HEK293 (cell line): ENCODE measurements at regions not wholly inside any gene's neighbourhood (a gene's known extent, or its start where the extent isn't known, plus 50 kb on each side); places are given as distances from the start of the nearest gene placed in this dataset.

ENCODE experiments used
- CTCF ChIA-PET: fragments of 350-600 bp; formaldehyde crosslinking; extraction: SDS; loops from one replicate; lab custom pipeline; 2021; ENCODE audit warnings: antibody characterized with exemption; lab: Yijun Ruan, JAX
- POLR2A ChIA-PET: fragments of 300-600 bp; formaldehyde crosslinking; extraction: SDS; loops from one replicate; lab custom pipeline; 2020; ENCODE audit warnings: antibody characterized with exemption, inconsistent platforms; lab: Yijun Ruan, JAX
- H3K27ac ChIP-seq: fragments of 200-500 bp; sonication (Bioruptor generic); 2 replicates; pipeline ENCODE4 v1.5.1; 2014; ENCODE audit warnings: low read depth, low read length, control low read depth, inconsistent platforms; ENCODE audit errors: extremely low read depth
- H3K36me3 ChIP-seq, 2 experiments: fragments of 200-500 bp in 1 of 2; sonication (Bioruptor generic) in 1 of 2; 1 replicate in 1 of 2; 2 replicates in 1 of 2; pipeline ENCODE4 v1.5.1; 2014 to 2017; ENCODE audit warnings: inconsistent platforms in 2 of 2, low read length in 2 of 2; ENCODE audit not compliant: control insufficient read depth in 2 of 2, insufficient read depth in 1 of 2
- H3K4me1 ChIP-seq: fragments of 200-500 bp; sonication (Bioruptor generic); 2 replicates; pipeline ENCODE4 v1.5.1; 2014; ENCODE audit warnings: mild to moderate bottlenecking, low read length, inconsistent platforms; ENCODE audit not compliant: control insufficient read depth, insufficient read depth
- H3K4me3 ChIP-seq: 2 replicates; pipeline ENCODE4 v1.5.1; 2011; ENCODE audit warnings: low read depth, mild to moderate bottlenecking, control low read depth, low read length, moderate library complexity
- H3K9me3 ChIP-seq: fragments of 200-500 bp; sonication (Bioruptor generic); 2 replicates; pipeline ENCODE4 v1.5.1; 2014; ENCODE audit warnings: low read depth, low read length, inconsistent platforms; ENCODE audit not compliant: control insufficient read depth, insufficient read depth
- BCL6B ChIP-seq: fragments of 450-650 bp; formaldehyde crosslinking; IDR thresholded peaks from 2 replicates; pipeline ENCODE4 v1.5.1; 2017; ENCODE audit warnings: missing biosample characterization, missing genetic modification characterization
- FEZF1 ChIP-seq: fragments of 450-650 bp; formaldehyde crosslinking; IDR thresholded peaks from 2 replicates; pipeline ENCODE4 v1.5.1; 2016; ENCODE audit warnings: missing biosample characterization, missing genetic modification characterization
- MYNN ChIP-seq: fragments of 450-650 bp; formaldehyde crosslinking; IDR thresholded peaks from 2 replicates; pipeline ENCODE4 v1.5.1; 2016; ENCODE audit warnings: missing biosample characterization, missing genetic modification characterization, borderline replicate concordance
- TRIM28 ChIP-seq: IDR thresholded peaks from 2 replicates; pipeline ENCODE4 v1.6.1; 2011; ENCODE audit warnings: low read length, control low read depth, borderline replicate concordance
- YY2 ChIP-seq: fragments of 450-650 bp; formaldehyde crosslinking; IDR thresholded peaks from 2 replicates; pipeline ENCODE4 v1.5.1; 2016; ENCODE audit warnings: missing biosample characterization, missing genetic modification characterization
- ZBTB17 ChIP-seq: fragments of 450-650 bp; formaldehyde crosslinking; IDR thresholded peaks from 2 replicates; pipeline ENCODE4 v1.5.1; 2016; ENCODE audit warnings: missing biosample characterization, missing genetic modification characterization
- ZEB2 ChIP-seq: fragments of 450-650 bp; formaldehyde crosslinking; IDR thresholded peaks from 2 replicates; pipeline ENCODE4 v1.5.1; 2016; ENCODE audit warnings: missing biosample characterization, missing genetic modification characterization
- ZFP69B ChIP-seq: fragments of 450-650 bp; formaldehyde crosslinking; IDR thresholded peaks from 2 replicates; pipeline ENCODE4 v1.5.1; 2016; ENCODE audit warnings: missing biosample characterization, missing genetic modification characterization
- ZNF10 ChIP-seq: fragments of 450-650 bp; formaldehyde crosslinking; IDR thresholded peaks from 2 replicates; pipeline ENCODE4 v1.5.1; 2017; ENCODE audit warnings: missing biosample characterization, missing genetic modification characterization
- ZNF140 ChIP-seq: fragments of 450-650 bp; formaldehyde crosslinking; IDR thresholded peaks from 2 replicates; pipeline ENCODE4 v1.5.1; 2016; ENCODE audit warnings: missing biosample characterization, missing genetic modification characterization
- ZNF146 ChIP-seq: fragments of 450-650 bp; formaldehyde crosslinking; IDR thresholded peaks from 2 replicates; pipeline ENCODE4 v1.5.1; 2016; ENCODE audit warnings: missing biosample characterization, missing genetic modification characterization
- ZNF18 ChIP-seq: fragments of 450-650 bp; formaldehyde crosslinking; IDR thresholded peaks from 2 replicates; pipeline ENCODE4 v1.5.1; 2016; ENCODE audit warnings: missing biosample characterization, missing genetic modification characterization
- ZNF184 ChIP-seq: fragments of 450-650 bp; IDR thresholded peaks from 2 replicates; pipeline ENCODE4 v1.5.1; 2018; ENCODE audit warnings: missing biosample characterization, mild to moderate bottlenecking, missing genetic modification characterization
- ZNF335 ChIP-seq: fragments of 450-650 bp; formaldehyde crosslinking; conservative IDR thresholded peaks from 2 replicates; pipeline ENCODE4 v1.5.1; 2016; ENCODE audit warnings: missing biosample characterization, missing genetic modification characterization
- ZNF350 ChIP-seq: fragments of 450-650 bp; formaldehyde crosslinking; IDR thresholded peaks from 2 replicates; pipeline ENCODE4 v1.5.0; 2017; ENCODE audit warnings: missing biosample characterization, mild to moderate bottlenecking, missing genetic modification characterization
- ZNF394 ChIP-seq: fragments of 450-650 bp; formaldehyde crosslinking; IDR thresholded peaks from 2 replicates; pipeline ENCODE4 v1.5.1; 2016; ENCODE audit warnings: missing biosample characterization, missing genetic modification characterization, mild to moderate bottlenecking, moderate library complexity, borderline replicate concordance
- ZNF433 ChIP-seq: fragments of 450-650 bp; formaldehyde crosslinking; IDR thresholded peaks from 2 replicates; pipeline ENCODE4 v1.5.1; 2016; ENCODE audit warnings: missing biosample characterization, missing genetic modification characterization, low read depth
- ZNF514 ChIP-seq: fragments of 450-650 bp; formaldehyde crosslinking; IDR thresholded peaks from 2 replicates; pipeline ENCODE4 v1.5.1; 2016; ENCODE audit warnings: missing biosample characterization, missing genetic modification characterization
- ZNF521 ChIP-seq: fragments of 450-650 bp; formaldehyde crosslinking; IDR thresholded peaks from 2 replicates; pipeline ENCODE4 v1.5.1; 2017; ENCODE audit warnings: missing biosample characterization, mild to moderate bottlenecking, missing genetic modification characterization
- ZNF549 ChIP-seq: fragments of 450-650 bp; IDR thresholded peaks from 2 replicates; pipeline ENCODE4 v1.5.1; 2018; ENCODE audit warnings: missing biosample characterization, missing genetic modification characterization, mild to moderate bottlenecking, inconsistent platforms, moderate library complexity
- ZNF580 ChIP-seq: fragments of 450-650 bp; formaldehyde crosslinking; IDR thresholded peaks from 2 replicates; pipeline ENCODE4 v1.5.1; 2016; ENCODE audit warnings: missing biosample characterization, missing genetic modification characterization
- ZNF654 ChIP-seq: fragments of 450-650 bp; formaldehyde crosslinking; IDR thresholded peaks from 2 replicates; pipeline ENCODE4 v1.5.1; 2016; ENCODE audit warnings: low read depth, missing biosample characterization, missing genetic modification characterization
- ZNF658 ChIP-seq: fragments of 450-650 bp; formaldehyde crosslinking; IDR thresholded peaks from 2 replicates; pipeline ENCODE4; 2016; ENCODE audit warnings: missing biosample characterization, missing genetic modification characterization
- ZNF701 ChIP-seq: fragments of 450-650 bp; formaldehyde crosslinking; IDR thresholded peaks from 2 replicates; pipeline ENCODE4 v1.5.1; 2016; ENCODE audit warnings: missing biosample characterization, missing genetic modification characterization
- ZXDB ChIP-seq: fragments of 450-650 bp; formaldehyde crosslinking; IDR thresholded peaks from 2 replicates; pipeline ENCODE4 v1.5.1; 2016; ENCODE audit warnings: missing biosample characterization, missing genetic modification characterization

- no peak overlapping the region for H3K4me3 ChIP-seq
- POLR2A ChIA-PET, result no interaction called here
- H3K27ac ChIP-seq, result no peak overlapping the region
- TF ChIP-seq ZBTB17 (tag by site-specific recombination) (no peak), ZNF580 (tag by site-specific recombination) (no peak), ZFP69B (no peak), FEZF1 (tag by site-specific recombination) (no peak), YY2 (tag by site-specific recombination) (no peak), ZNF184 (tag by site-specific recombination) (no peak), ZNF146 (tag by site-specific recombination) (no peak), ZNF18 (tag by site-specific recombination) (no peak), ZNF521 (tag by site-specific recombination) (no peak), BCL6B (tag by site-specific recombination) (no peak), ZNF433 (no peak), ZNF514 (tag by site-specific recombination) (no peak), ZNF140 (tag by site-specific recombination) (no peak)
- TF ChIP-seq, all 188 proteins: peak for 0
- H3K9me3 ChIP-seq, result no peaks in the 10 kb centered on the region
- CTCF ChIA-PET, result no interaction called here
- no peaks in the 10 kb centered on the region for H3K36me3 ChIP-seq
- H3K4me1 ChIP-seq, result no peaks in the 10 kb centered on the region
Measured at GRCh38 chrX:137430301-137430700, 135.6 kb upstream of the ZIC3 start.

- ChIA-PET CTCF (interaction anchor here (0.7 kb wide), 1 partner anchor 347 kb away, joined by 4 read pairs; no protein-coding TSS in a partner anchor), POLR2A (no interaction called here)
- Histone ChIP-seq H3K27ac (no peak overlapping the region), H3K4me1 (no peaks in the 10 kb centered on the region; the same call in 1 of the 2 replicates), H3K36me3 (no peaks in the 10 kb centered on the region), H3K4me3 (no peak overlapping the region), H3K9me3 (no peaks in the 10 kb centered on the region)
- no peak for TF ChIP-seq ZNF350 (tag by site-specific recombination)
- TF ChIP-seq ZNF10 (tag by site-specific recombination), result no peak
- TF ChIP-seq ZNF394, result no peak
- TF ChIP-seq TRIM28, result no peak
- no peak for TF ChIP-seq MYNN (tag by site-specific recombination)
- no peak for TF ChIP-seq ZNF658 (tag by site-specific recombination)
- TF ChIP-seq ZNF549 (tag by site-specific recombination), result no peak
- no peak for TF ChIP-seq ZNF335
- no peak for TF ChIP-seq ZNF514 (tag by site-specific recombination)
- TF ChIP-seq FEZF1 (tag by site-specific recombination), result no peak
- no peak for TF ChIP-seq ZEB2 (tag by site-specific recombination)
- TF ChIP-seq ZXDB (tag by site-specific recombination), result no peak
- no peak for TF ChIP-seq ZNF433
- no peak for TF ChIP-seq ZNF701 (tag by site-specific recombination)
- no peak for TF ChIP-seq ZNF654 (tag by site-specific recombination)
Measured at GRCh38 chrX:137428766-137429591, 136.9 kb upstream of the ZIC3 start.
